H1 (cell line): ENCODE measurements at regions not wholly inside any gene's neighbourhood (a gene's known extent, or its start where the extent isn't known, plus 50 kb on each side); places are given as distances from the start of the nearest gene placed in this dataset.

Experiments
- CTCF ChIA-PET: fragments of 300-600 bp; sonication (Branson Sonifier 250); formaldehyde crosslinking; loops from one replicate; lab custom pipeline; 2021; ENCODE audit not compliant: partially characterized antibody; lab: Charles Lee
- POLR2A ChIA-PET: fragments of 300-600 bp; sonication (Branson Sonifier 250); formaldehyde crosslinking; loops from one replicate; lab custom pipeline; 2021; ENCODE audit warnings: inconsistent platforms; ENCODE audit not compliant: partially characterized antibody; lab: Charles Lee
- DNase-seq, 2 experiments: peaks; one replicate each; pipeline versions ENCODE4 v3.0.0 to v3.0.0-alpha.2; 2010 to 2022; ENCODE audit warnings: low spot score in 2 of 2, low read depth in 1 of 2, mixed read lengths in 1 of 2
- FAIRE-seq: peaks from 2 replicates; lab custom pipeline; 2011; peaks lifted over from hg19 to GRCh38; lab: Jason Lieb, UNC
- H2AFZ ChIP-seq: 2 replicates; pipeline ENCODE4 v1.8.1; 2012; ENCODE audit warnings: low read length, inconsistent platforms
- H2AK5ac ChIP-seq: 2 replicates; pipeline ENCODE4 v1.6.1; 2013; ENCODE audit warnings: low read depth, low read length
- H2BK120ac ChIP-seq: replicated peaks from 2 replicates; pipeline ENCODE3; 2013; ENCODE audit warnings: low read depth, low read length, inconsistent platforms
- H2BK12ac ChIP-seq: 2 replicates; pipeline ENCODE4 v1.6.1; 2013; ENCODE audit warnings: low read depth, low read length
- H2BK15ac ChIP-seq: 2 replicates; pipeline ENCODE4 v1.6.1; 2013; ENCODE audit warnings: low read length
- H2BK20ac ChIP-seq: 2 replicates; pipeline ENCODE4 v1.6.1; 2013; ENCODE audit warnings: low read length
- H2BK5ac ChIP-seq: 2 replicates; pipeline ENCODE4 v1.6.1; 2013; ENCODE audit warnings: low read depth, low read length
- H3K14ac ChIP-seq: 2 replicates; pipeline ENCODE4 v1.6.1; 2013; ENCODE audit warnings: inconsistent platforms; ENCODE audit not compliant: insufficient read length
- H3K18ac ChIP-seq: 2 replicates; pipeline ENCODE4 v1.6.1; 2013; ENCODE audit warnings: low read length; ENCODE audit errors: extremely low read depth
- H3K23ac ChIP-seq: 2 replicates; pipeline ENCODE4 v1.6.1; 2013; ENCODE audit warnings: inconsistent platforms; ENCODE audit not compliant: insufficient read length
- H3K23me2 ChIP-seq: 2 replicates; pipeline ENCODE4 v1.6.1; 2013; ENCODE audit warnings: low read depth, low read length
- H3K27ac ChIP-seq: 2 replicates; pipeline ENCODE4 v1.6.1; 2011; ENCODE audit warnings: low read depth, low read length, inconsistent platforms
- H3K27me3 ChIP-seq, 4 experiments: replicated peaks in 1 of 4; 1 replicate in 1 of 4; 2 replicates in 3 of 4; pipeline versions ENCODE4 v1.6.1 to v1.8.1; 2011 to 2013; ENCODE audit warnings: low read length in 3 of 4, mild to moderate bottlenecking in 3 of 4, inconsistent platforms in 2 of 4, mixed read lengths in 2 of 4, moderate library complexity in 1 of 4; ENCODE audit not compliant: control insufficient read depth in 3 of 4, insufficient read depth in 3 of 4; ENCODE audit errors: extremely low read depth in 1 of 4
- H3K36me3 ChIP-seq, 4 experiments: 2 replicates each; pipeline versions ENCODE4 v1.6.1 to v1.8.1; 2011 to 2013; ENCODE audit warnings: mild to moderate bottlenecking in 4 of 4, low read length in 3 of 4, moderate library complexity in 2 of 4, control low read depth in 1 of 4, inconsistent platforms in 1 of 4; ENCODE audit not compliant: insufficient read depth in 4 of 4, control insufficient read depth in 2 of 4
- H3K4ac ChIP-seq: replicated peaks from 2 replicates; pipeline ENCODE3; 2013; ENCODE audit warnings: low read length, low read depth, mixed read lengths, inconsistent platforms; ENCODE audit not compliant: insufficient read length
- H3K4me1 ChIP-seq, 4 experiments: replicated peaks in 1 of 4; 1 replicate in 1 of 4; 2 replicates in 3 of 4; pipeline versions ENCODE4 v1.6.1 to v1.8.1; 2011 to 2013; ENCODE audit warnings: low read length in 3 of 4, inconsistent platforms in 2 of 4, mixed read lengths in 1 of 4; ENCODE audit not compliant: insufficient read depth in 4 of 4, control insufficient read depth in 3 of 4
- H3K4me2 ChIP-seq, 2 experiments: 2 replicates each; pipeline versions ENCODE4 v1.6.1 to v1.8.1; 2011 to 2013; ENCODE audit warnings: low read depth in 2 of 2, low read length in 2 of 2, control low read depth in 1 of 2, inconsistent platforms in 1 of 2, mild to moderate bottlenecking in 1 of 2; ENCODE audit not compliant: insufficient read depth in 1 of 2
- H3K4me3 ChIP-seq, 4 experiments: fragments of 200-600, 300-600 bp in 1 of 4; sonication (generic), shearing (Covaris generic), sonication (Bioruptor Twin) in 1 of 4; 2 replicates each; pipeline versions ENCODE4 v1.5.1 to v1.8.1; 2011 to 2016; ENCODE audit warnings: low read length in 4 of 4, low read depth in 3 of 4, control low read depth in 2 of 4, inconsistent platforms in 2 of 4, mild to moderate bottlenecking in 2 of 4, mixed read lengths in 1 of 4, moderate library complexity in 1 of 4; ENCODE audit not compliant: insufficient read depth in 2 of 4; ENCODE audit errors: extremely low read depth in 1 of 4
- H3K56ac ChIP-seq: replicated peaks from 2 replicates; pipeline ENCODE3; 2013; ENCODE audit warnings: low read depth, mild to moderate bottlenecking, mixed read lengths, low read length, inconsistent platforms; ENCODE audit not compliant: insufficient read length
- H3K79me1 ChIP-seq: 2 replicates; pipeline ENCODE4 v1.6.1; 2013; ENCODE audit warnings: low read depth, low read length, control low read depth
- H3K79me2 ChIP-seq, 2 experiments: 2 replicates each; pipeline versions ENCODE4 v1.6.1 to v1.8.1; 2012 to 2013; ENCODE audit warnings: low read length in 2 of 2, mild to moderate bottlenecking in 2 of 2, inconsistent platforms in 1 of 2; ENCODE audit not compliant: insufficient read depth in 2 of 2, control insufficient read depth in 1 of 2
- H3K9ac ChIP-seq, 4 experiments: replicated peaks in 1 of 4; 1 replicate in 1 of 4; 2 replicates in 3 of 4; pipeline versions ENCODE4 v1.6.1 to v1.8.1; 2011 to 2013; ENCODE audit warnings: low read depth in 3 of 4, low read length in 3 of 4, control low read depth in 2 of 4, mild to moderate bottlenecking in 2 of 4, moderate library complexity in 2 of 4, inconsistent platforms in 1 of 4; ENCODE audit errors: extremely low read depth in 1 of 4
- H3K9me3 ChIP-seq, 2 experiments: 2 replicates each; pipeline versions ENCODE4 v1.6.1 to v1.8.1; 2012 to 2013; ENCODE audit warnings: mild to moderate bottlenecking in 2 of 2, moderate library complexity in 2 of 2, control low read depth in 1 of 2, inconsistent platforms in 1 of 2, low read depth in 1 of 2, low read length in 1 of 2, mixed read lengths in 1 of 2; ENCODE audit not compliant: insufficient read depth in 2 of 2
- H4K20me1 ChIP-seq, 2 experiments: replicated peaks in 1 of 2; 2 replicates each; pipeline versions ENCODE3 to v1.8.1; 2011 to 2013; ENCODE audit warnings: inconsistent platforms in 2 of 2, low read length in 2 of 2, mild to moderate bottlenecking in 1 of 2; ENCODE audit not compliant: insufficient read depth in 2 of 2, control insufficient read depth in 1 of 2
- H4K5ac ChIP-seq: 2 replicates; pipeline ENCODE4 v1.6.1; 2013; ENCODE audit warnings: low read length, low read depth, mixed read lengths, inconsistent platforms; ENCODE audit not compliant: insufficient read length
- H4K8ac ChIP-seq: 2 replicates; pipeline ENCODE4 v1.8.0; 2013; ENCODE audit warnings: mild to moderate bottlenecking, moderate library complexity, low read length, inconsistent platforms; ENCODE audit not compliant: insufficient read depth; ENCODE audit errors: extremely low read depth
- H4K91ac ChIP-seq: replicated peaks from 2 replicates; pipeline ENCODE3; 2013; ENCODE audit warnings: low read length, mixed read lengths, inconsistent platforms; ENCODE audit not compliant: insufficient read length
- CHD2 ChIP-seq: IDR thresholded peaks from 2 replicates; pipeline ENCODE4 v1.6.1; 2012; ENCODE audit warnings: low read length, improper control_type of control experiment
- CREB1 ChIP-seq: IDR thresholded peaks from 2 replicates; pipeline ENCODE4 v1.6.1; 2012; ENCODE audit warnings: inconsistent platforms
- EGR1 ChIP-seq: IDR thresholded peaks from 2 replicates; pipeline ENCODE4 v1.6.1; 2011; ENCODE audit warnings: low read depth, low read length, borderline replicate concordance
- GTF2F1 ChIP-seq: IDR thresholded peaks from 2 replicates; pipeline ENCODE4 v1.6.1; 2012; ENCODE audit warnings: low read depth, low read length, improper control_type of control experiment, borderline replicate concordance
- HDAC2 ChIP-seq, 2 experiments: fragments of 300-600 bp in 1 of 2; sonication (generic) in 1 of 2; IDR thresholded peaks; 2 replicates each; pipeline ENCODE4 v1.6.1; 2011 to 2012; ENCODE audit warnings: low read depth in 2 of 2, low read length in 2 of 2, mild to moderate bottlenecking in 2 of 2, moderate library complexity in 2 of 2, borderline replicate concordance in 1 of 2, inconsistent platforms in 1 of 2
- KDM4A ChIP-seq: IDR thresholded peaks from one replicate; pipeline ENCODE4 v1.7.1; 2012; ENCODE audit warnings: low read depth, mild to moderate bottlenecking, moderate library complexity, low read length, inconsistent platforms; ENCODE audit not compliant: severe bottlenecking
- KDM5A ChIP-seq: fragments of 200-600 bp; IDR thresholded peaks from 2 replicates; pipeline ENCODE4 v1.7.1; 2012; ENCODE audit warnings: mild to moderate bottlenecking, low read length, inconsistent platforms, mixed read lengths
- NANOG ChIP-seq: IDR thresholded peaks from 2 replicates; pipeline ENCODE4 v1.6.1; 2011; ENCODE audit warnings: low read length, low read depth, mild to moderate bottlenecking, inconsistent platforms; ENCODE audit not compliant: insufficient read depth, poor library complexity, severe bottlenecking
- PHF8 ChIP-seq: fragments of 200-600 bp; sonication (generic); conservative IDR thresholded peaks from 2 replicates; pipeline ENCODE4 v1.7.1; 2012; ENCODE audit warnings: low read depth, mild to moderate bottlenecking, inconsistent platforms, low read length, moderate library complexity
- RBBP5 ChIP-seq: IDR thresholded peaks from 2 replicates; pipeline ENCODE4 v1.7.1; 2012; ENCODE audit warnings: low read depth, mild to moderate bottlenecking, inconsistent platforms, low read length, moderate library complexity, borderline replicate concordance
- SAP30 ChIP-seq: fragments of 300-600 bp; sonication (generic); IDR thresholded peaks from 2 replicates; pipeline ENCODE4 v1.7.1; 2012; ENCODE audit warnings: low read length, moderate library complexity, mild to moderate bottlenecking, inconsistent platforms; ENCODE audit not compliant: insufficient read depth, insufficient replicate concordance
- SIRT6 ChIP-seq: IDR thresholded peaks from one replicate; pipeline ENCODE4 v1.7.1; 2012; ENCODE audit warnings: low read length, inconsistent platforms
- SRF ChIP-seq: IDR thresholded peaks from 2 replicates; pipeline ENCODE4 v1.6.1; 2011; ENCODE audit warnings: mild to moderate bottlenecking, low read depth, low read length, moderate library complexity
- YY1 ChIP-seq: IDR thresholded peaks from 2 replicates; pipeline ENCODE4 v1.6.1; 2011; ENCODE audit warnings: low read depth, mild to moderate bottlenecking, low read length
- WGBS, 2 experiments: shearing (Covaris generic) in 1 of 2; methylation state at CpG; one replicate each; pipeline versions ENCODE4 v1.1.6 to v1.1.7; 2013 to 2015; ENCODE audit warnings: low lambda C conversion rate in 2 of 2, mixed read lengths in 2 of 2, inconsistent platforms in 1 of 2, low coverage in 1 of 2, missing lambda C conversion rate in 1 of 2; ENCODE audit not compliant: insufficient replicate concordance in 2 of 2, insufficient coverage in 1 of 2, insufficient read length in 1 of 2; ENCODE audit errors: extremely low coverage in 1 of 2, missing lambda C conversion rate in 1 of 2; 5-methylcytosine and 5-hydroxymethylcytosine counted together

GRCh38 chr12:33589576-33590114, 150.0 kb upstream of the SYT10 start:
- Histone ChIP-seq H3K14ac (no peak overlapping the region), H2BK15ac (no peak overlapping the region), H2AFZ (no peak overlapping the region; the same call in 1 of the 2 replicates), H3K56ac (no peak overlapping the region), H3K27me3 (no peaks in the 10 kb centered on the region; a peak in 1 of 7 replicates), H3K9ac (no peak overlapping the region), H2BK12ac (peak overlapping the region; percentile 5; the same call in 1 of the 2 replicates), H2BK5ac (no peak overlapping the region), H3K36me3 (no peaks in the 10 kb centered on the region), H4K5ac (no peak overlapping the region), H4K8ac (no peak overlapping the region), H3K23me2 (no peaks in the 10 kb centered on the region; the same call in 1 of the 2 replicates), H2AK5ac (no peak overlapping the region), H3K4me2 (no peak overlapping the region; a peak in 1 of 4 replicates), H3K79me1 (no peaks in the 10 kb centered on the region), H3K4me3 (no peak overlapping the region), H2BK120ac (no peak overlapping the region), H3K27ac (no peak overlapping the region), H3K79me2 (no peaks in the 10 kb centered on the region), H3K9me3 (no peaks in the 10 kb centered on the region), H3K23ac (no peak overlapping the region), H4K91ac (no peak overlapping the region), H4K20me1 (no peaks in the 10 kb centered on the region), H2BK20ac (no peak overlapping the region), H3K4me1 (peaks cover 2 to 17% (median 10%) of the 10 kb centered on the region in 4 experiments; a peak in 6 of 7 replicates), H3K4ac (no peak overlapping the region), H3K18ac (peak overlapping the region; percentile 52; the same call in 1 of the 2 replicates)
- FAIRE-seq (no peak), DNase-seq (no peak)
- WGBS, 2 experiments, result 88% methylated on average over 3 of the region's 3 CpGs; no CpG with 5 or more reads in 1 of the 2 experiments
- POLR2A ChIA-PET, result no interaction called here
- CTCF ChIA-PET, result interaction anchor here (1.0 to 1.4 kb wide), 3 partner anchors 10 to 65 kb away, joined by 3 to 4 read pairs (median 3); no protein-coding TSS in a partner anchor
- no peak for TF ChIP-seq GTF2F1
- TF ChIP-seq SRF, result no peak
- TF ChIP-seq YY1, result no peak
- TF ChIP-seq CREB1, result no peak
- no peak for TF ChIP-seq KDM5A
- no peak for TF ChIP-seq HDAC2 (IDR thresholded peaks at IDR 0.05; ENCODE audit: borderline replicate concordance in 1 of 2, low read depth in 2 of 2, low read length in 2 of 2)
- TF ChIP-seq SIRT6, result no peak
- TF ChIP-seq PHF8, result no peak
- TF ChIP-seq RBBP5, result no peak
- no peak for TF ChIP-seq KDM4A
- TF ChIP-seq SAP30, result no peak
- no peak for TF ChIP-seq EGR1
- no peak for TF ChIP-seq CHD2
- no peak for TF ChIP-seq NANOG
